Psoas muscle (tissue), 7 donors: ENCODE measurements at regions not wholly inside any gene's neighbourhood (a gene's known extent, or its start where the extent isn't known, plus 50 kb on each side); places are given as distances from the start of the nearest gene placed in this dataset.

Experiments
- ATAC-seq, 4 donors: fragments of 200-7000 bp; cut with Tn5 transposase; one replicate each; pipeline ENCODE4 v1.9.1; 2020; ENCODE audit warnings: moderate library complexity in 3 of 4, mild to moderate bottlenecking in 2 of 4
- DNase-seq, 2 donors: peaks; one replicate each; pipeline ENCODE4 v3.0.0-alpha.2; 2020
- H3K27ac ChIP-seq: fragments of 200-600 bp; one replicate; pipeline ENCODE4 v1.8.0; 2022
- H3K27me3 ChIP-seq, 3 donors: fragments of 200-600 bp in 1 of 3; one replicate each; pipeline versions ENCODE4 v1.6.1 to v1.8.0; 2013 to 2022; ENCODE audit warnings: low read length in 2 of 3, mild to moderate bottlenecking in 2 of 3, moderate library complexity in 1 of 3; ENCODE audit not compliant: insufficient read depth in 3 of 3
- H3K36me3 ChIP-seq, 2 donors: fragments of 200-600 bp in 1 of 2; one replicate each; pipeline versions ENCODE4 v1.6.1 to v1.8.0; 2013 to 2022; ENCODE audit warnings: low read depth in 1 of 2, mild to moderate bottlenecking in 1 of 2, moderate library complexity in 1 of 2; ENCODE audit not compliant: insufficient read depth in 1 of 2
- H3K4me1 ChIP-seq: fragments of 200-600 bp; one replicate; pipeline ENCODE4 v1.8.0; 2022
- H3K4me3 ChIP-seq: fragments of 200-600 bp; one replicate; pipeline ENCODE4 v1.8.0; 2022; ENCODE audit warnings: mild to moderate bottlenecking
- H3K9me3 ChIP-seq: fragments of 200-600 bp; one replicate; pipeline ENCODE4 v1.8.0; 2022
- CTCF ChIP-seq: fragments of 200-600 bp; IDR thresholded peaks from one replicate; pipeline ENCODE4 v1.8.0; 2022; ENCODE audit warnings: antibody characterized with exemption
- WGBS, 3 donors: extraction: QIAGEN DNeasy Blood & Tissue Kit; methylation state at CpG; one replicate each; pipeline versions ENCODE4 v1.1.6 to v1.1.7; 2013; 5-methylcytosine and 5-hydroxymethylcytosine counted together
- intact Hi-C, 2 donors: fragments of 100-400 bp; cut with DNase I; formaldehyde crosslinking; loops; one replicate each; pipeline versions ENCODE4 v1.11.0 to v1.14.2; 2022
- donor health status: healthy with polysubstance abuse.
- donor health status: DM: no; HTN: no; CAD: no; lungs with moderate emphysema.
- donor health status: Bipolar disorder and iron deficiency.
- donor health status: healthy.
- donor health status: DM: yes; HTN: yes; CAD: no.
- donor health status: DM: no; HTN: no; CAD: no.
- donor health status: DM: yes; HTN: yes; CAD: no.

- Histone ChIP-seq H3K27me3 (no peaks in the 10 kb centered on the region), H3K36me3 (no peaks in the 10 kb centered on the region), H3K4me1 (no peaks in the 10 kb centered on the region), H3K4me3 (no peak overlapping the region), H3K9me3 (no peaks in the 10 kb centered on the region), H3K27ac (no peak overlapping the region)
- DNase-seq (no peak), ATAC-seq (no peak)
- intact Hi-C loops: no loop called here
- no peak for TF ChIP-seq CTCF
- 90 to 96% (median 94%) methylated on average over 1 of the region's 1 CpG for WGBS, 3 donors
Observed at GRCh38 chr11:15419696-15420095, 305.0 kb downstream of the INSC start.

GRCh38 chr11:15430381-15430780 is 315.7 kb downstream of the INSC start:
- Histone ChIP-seq H3K4me3 (no peak overlapping the region), H3K9me3 (peaks cover 4% of the 10 kb centered on the region), H3K27ac (no peak overlapping the region), H3K4me1 (no peaks in the 10 kb centered on the region), H3K27me3 (no peaks in the 10 kb centered on the region), H3K36me3 (no peaks in the 10 kb centered on the region)
- 44 to 53% (median 52%) methylated on average over 3 of the region's 3 CpGs for WGBS, 3 donors
- DNase-seq: no peak
- no peak for TF ChIP-seq CTCF
- ATAC-seq: no peak
- intact Hi-C loops: no loop called here

- Histone ChIP-seq H3K36me3 (no peaks in the 10 kb centered on the region), H3K4me1 (no peaks in the 10 kb centered on the region), H3K9me3 (no peaks in the 10 kb centered on the region), H3K4me3 (no peak overlapping the region), H3K27ac (no peak overlapping the region), H3K27me3 (no peaks in the 10 kb centered on the region)
- no peak for ATAC-seq
- intact Hi-C loops: no loop called here
- WGBS, 3 donors: 33 to 52% (median 46%) methylated on average over 3 of the region's 3 CpGs
- no peak for TF ChIP-seq CTCF
- no peak for DNase-seq
Observed at GRCh38 chr11:15434529-15434928, 319.8 kb downstream of the INSC start.

GRCh38 chr11:15446315-15446714 is 331.6 kb downstream of the INSC start:
- intact Hi-C loops: no loop called here
- whole genome bisulfite sequencing, 3 donors: 82 to 85% (median 84%) methylated on average over 4 of the region's 4 CpGs
- no peak for ATAC-seq

More at GRCh38 chr11:15446315-15446714, 331.6 kb downstream of the INSC start:
- Histone ChIP-seq H3K4me1 (no peaks in the 10 kb centered on the region), H3K4me3 (no peak overlapping the region), H3K27me3 (peaks cover 0 to 1% (median 0%) of the 10 kb centered on the region in 3 donors), H3K36me3 (no peaks in the 10 kb centered on the region), H3K9me3 (no peaks in the 10 kb centered on the region), H3K27ac (no peak overlapping the region)
- DNase-seq: no peak
- TF ChIP-seq CTCF: no peak
